GM23338 (cell line): ENCODE measurements at regions not wholly inside any gene's neighbourhood (a gene's known extent, or its start where the extent isn't known, plus 50 kb on each side); places are given as distances from the start of the nearest gene placed in this dataset.

Experiments
- ATAC-seq: fragments of 200-7000 bp; cut with Tn5 transposase; 3 replicates; pipeline ENCODE4 v1.9.1; 2020
- DNase-seq: peaks from one replicate; pipeline ENCODE4 v3.0.0-alpha.2; 2015; ENCODE audit warnings: low spot score
- H2AFZ ChIP-seq: fragments of 200-600 bp; sonication (generic); 2 replicates; pipeline ENCODE4 v1.8.0; 2016; ENCODE audit warnings: antibody characterized with exemption, mild to moderate bottlenecking, moderate library complexity
- H3F3A ChIP-seq: fragments of 200-600 bp; sonication (generic); replicated peaks from 2 replicates; pipeline ENCODE4 v1.8.0; 2017; ENCODE audit warnings: antibody characterized with exemption, mixed run types, low read depth
- H3K27ac ChIP-seq: fragments of 200-600 bp; sonication (generic); 2 replicates; pipeline ENCODE4 v1.6.1; 2016; ENCODE audit warnings: low read depth
- H3K27me3 ChIP-seq: fragments of 200-600 bp; sonication (generic); 2 replicates; pipeline ENCODE4 v1.8.0; 2016; ENCODE audit warnings: mild to moderate bottlenecking, mixed run types, moderate library complexity; ENCODE audit not compliant: insufficient read depth
- H3K36me3 ChIP-seq: fragments of 200-600 bp; sonication (generic); 2 replicates; pipeline ENCODE4 v1.8.0; 2016; ENCODE audit warnings: mild to moderate bottlenecking; ENCODE audit not compliant: insufficient read depth
- H3K4me1 ChIP-seq: fragments of 200-600 bp; sonication (generic); 2 replicates; pipeline ENCODE4 v1.8.0; 2016; ENCODE audit warnings: mild to moderate bottlenecking, moderate library complexity; ENCODE audit not compliant: insufficient read depth
- H3K4me2 ChIP-seq: fragments of 200-600 bp; sonication (generic); 2 replicates; pipeline ENCODE4 v1.7.1; 2017; ENCODE audit warnings: mixed run types
- H3K4me3 ChIP-seq: fragments of 200-600 bp; sonication (generic); 2 replicates; pipeline ENCODE4 v1.6.1; 2016; ENCODE audit warnings: mixed run types
- H3K79me2 ChIP-seq: fragments of 200-600 bp; sonication (generic); replicated peaks from 2 replicates; pipeline ENCODE4 v1.8.0; 2017; ENCODE audit warnings: mild to moderate bottlenecking; ENCODE audit not compliant: insufficient read depth
- H3K9me2 ChIP-seq: fragments of 200-600 bp; sonication (generic); 2 replicates; pipeline ENCODE4 v1.8.0; 2017; ENCODE audit not compliant: insufficient read depth
- H4K20me1 ChIP-seq: fragments of 200-600 bp; sonication (generic); replicated peaks from 2 replicates; pipeline ENCODE4 v1.8.0; 2017; ENCODE audit warnings: mild to moderate bottlenecking; ENCODE audit not compliant: insufficient read depth
- H3K27ac Mint-ChIP-seq: 2 replicates; pipeline ENCODE4 v1.8.0; 2020; ENCODE audit warnings: inconsistent platforms, mild to moderate bottlenecking, moderate library complexity, mixed read lengths
- H3K27me3 Mint-ChIP-seq: 3 replicates; pipeline ENCODE4 v1.8.0; 2022; ENCODE audit warnings: low read depth, mild to moderate bottlenecking, moderate library complexity, mixed read lengths, inconsistent platforms; ENCODE audit not compliant: insufficient read depth, poor library complexity
- H3K36me3 Mint-ChIP-seq: 3 replicates; pipeline ENCODE4 v1.8.0; 2021; ENCODE audit warnings: low read depth, mild to moderate bottlenecking, inconsistent platforms, moderate library complexity, mixed read lengths
- H3K4me1 Mint-ChIP-seq: 3 replicates; pipeline ENCODE4 v1.8.0; 2020; ENCODE audit warnings: mild to moderate bottlenecking, inconsistent platforms, mixed read lengths
- H3K4me3 Mint-ChIP-seq: 3 replicates; pipeline ENCODE4 v1.8.0; 2021; ENCODE audit warnings: moderate library complexity, mild to moderate bottlenecking, inconsistent platforms, mixed read lengths
- H3K9me3 Mint-ChIP-seq: 3 replicates; pipeline ENCODE4 v1.8.0; 2020; ENCODE audit warnings: moderate library complexity, mild to moderate bottlenecking, inconsistent platforms, mixed read lengths
- CREB1 ChIP-seq: fragments of 250-450 bp; sonication (Bioruptor Pico); IDR thresholded peaks from 2 replicates; pipeline ENCODE4 v1.5.0; 2020; ENCODE audit warnings: low read depth, mild to moderate bottlenecking, moderate library complexity
- CTCF ChIP-seq, 2 experiments: fragments of 200-600 bp in 1 of 2; sonication (generic) in 1 of 2; conservative IDR thresholded peaks; 2 replicates each; pipeline versions ENCODE4 v1.5.1 to v1.6.1; 2016 to 2017; ENCODE audit warnings: antibody characterized with exemption in 2 of 2, low read depth in 2 of 2, mild to moderate bottlenecking in 2 of 2, moderate library complexity in 1 of 2
- ETS1 ChIP-seq: IDR thresholded peaks from 2 replicates; pipeline ENCODE4 v1.6.1; 2016; ENCODE audit warnings: antibody characterized with exemption
- EZH2 ChIP-seq: fragments of 200-600 bp; sonication (generic); IDR thresholded peaks from one replicate; pipeline ENCODE4 v1.8.0; 2017; ENCODE audit warnings: antibody characterized with exemption, mild to moderate bottlenecking, low read depth; ENCODE audit not compliant: unreplicated experiment
- EZH2phosphoT487 ChIP-seq: fragments of 200-600 bp; sonication (generic); IDR thresholded peaks from one replicate; pipeline ENCODE4 v1.8.1; 2018; ENCODE audit warnings: antibody characterized with exemption; ENCODE audit not compliant: unreplicated experiment
- JUNB ChIP-seq: IDR thresholded peaks from one replicate; pipeline ENCODE4 v1.6.1; 2016; ENCODE audit warnings: antibody characterized with exemption; ENCODE audit not compliant: unreplicated experiment
- NANOG ChIP-seq: IDR thresholded peaks from 2 replicates; pipeline ENCODE4 v1.6.1; 2016; ENCODE audit warnings: antibody characterized with exemption, borderline replicate concordance
- REST ChIP-seq: IDR thresholded peaks from one replicate; pipeline ENCODE4 v1.6.1; 2018; ENCODE audit warnings: antibody characterized with exemption; ENCODE audit not compliant: unreplicated experiment
- STAT1 ChIP-seq: IDR thresholded peaks from one replicate; pipeline ENCODE4 v1.6.1; 2016; ENCODE audit warnings: antibody characterized with exemption; ENCODE audit not compliant: unreplicated experiment
- ZNF331 ChIP-seq: fragments of 250-450 bp; sonication (Bioruptor Pico); IDR thresholded peaks from 2 replicates; pipeline ENCODE4 v1.5.0; 2020; ENCODE audit warnings: low read depth, mild to moderate bottlenecking, moderate library complexity

GRCh38 chr5:173789031-173789920, 98.9 kb upstream of the CPEB4 start (continued):
- TF ChIP-seq CTCF (conservative IDR thresholded peaks at IDR 0.05; ENCODE audit: low read depth in 2 of 2) (no peak), CREB1 (CRISPR knock-in tag) (no peak)

GRCh38 chr5:173790177-173790719, 97.9 kb upstream of the CPEB4 start:
- peaks cover 5% of the 10 kb centered on the region; the same call in 1 of the 2 replicates for H3K4me1 ChIP-seq
- no peak overlapping the region for H3K27ac ChIP-seq
- Mint-ChIP-seq H3K4me3 (no peak overlapping the region), H3K4me1 (peaks cover 12% of the 10 kb centered on the region), H3K27ac (no peak overlapping the region), H3K27me3 (peaks cover 10% of the 10 kb centered on the region), H3K36me3 (no peaks in the 10 kb centered on the region), H3K9me3 (no peaks in the 10 kb centered on the region)
- ATAC-seq: no peak
- no peak overlapping the region for H3K4me3 ChIP-seq
- peak overlapping the region; percentile 28; the same call in 1 of the 2 replicates for H2AFZ ChIP-seq
- H3K79me2 ChIP-seq: no peaks in the 10 kb centered on the region
- no peaks in the 10 kb centered on the region for H4K20me1 ChIP-seq
- no peak overlapping the region for H3K4me2 ChIP-seq
- H3F3A ChIP-seq: no peaks in the 10 kb centered on the region
- H3K27me3 ChIP-seq: no peaks in the 10 kb centered on the region
- no peaks in the 10 kb centered on the region for H3K36me3 ChIP-seq
- peaks cover 10% of the 10 kb centered on the region; the same call in 1 of the 2 replicates for H3K9me2 ChIP-seq
- DNase-seq: no peak
- no peak for TF ChIP-seq REST
- no peak for TF ChIP-seq CTCF (conservative IDR thresholded peaks at IDR 0.05; ENCODE audit: low read depth in 2 of 2)
- TF ChIP-seq JUNB: no peak
- no peak for TF ChIP-seq NANOG
- TF ChIP-seq ZNF331 (CRISPR knock-in tag): no peak
- TF ChIP-seq EZH2: no peak
- TF ChIP-seq ETS1: no peak
- TF ChIP-seq EZH2phosphoT487: no peak
- TF ChIP-seq STAT1: no peak
- no peak for TF ChIP-seq CREB1 (CRISPR knock-in tag)
